Colonic mucosa (tissue), 4 donors: ENCODE measurements at regions not wholly inside any gene's neighbourhood (a gene's known extent, or its start where the extent isn't known, plus 50 kb on each side); places are given as distances from the start of the nearest gene placed in this dataset.

ENCODE experiments used
- DNase-seq: peaks from one replicate; pipeline ENCODE4 v3.0.0-alpha.2; 2020
- H3K27ac ChIP-seq: fragments of 200-600 bp; one replicate; pipeline ENCODE4 v1.8.0; 2021
- H3K27me3 ChIP-seq: fragments of 200-600 bp; one replicate; pipeline ENCODE4 v1.8.0; 2021
- H3K36me3 ChIP-seq: fragments of 200-600 bp; one replicate; pipeline ENCODE4 v1.8.0; 2021
- H3K4me1 ChIP-seq: fragments of 200-600 bp; one replicate; pipeline ENCODE4 v1.8.0; 2021; ENCODE audit warnings: mild to moderate bottlenecking
- H3K4me3 ChIP-seq: fragments of 200-600 bp; one replicate; pipeline ENCODE4 v1.8.0; 2021
- H3K9ac ChIP-seq, 2 donors: one replicate each; pipeline ENCODE4 v1.7.0; 2013; ENCODE audit warnings: control low read depth in 2 of 2, low read depth in 2 of 2, low read length in 2 of 2
- H3K9me3 ChIP-seq: fragments of 200-600 bp; one replicate; pipeline ENCODE4 v1.8.0; 2021
- CTCF ChIP-seq: fragments of 200-600 bp; IDR thresholded peaks from one replicate; pipeline ENCODE4 v1.8.0; 2022; ENCODE audit warnings: antibody characterized with exemption, mild to moderate bottlenecking
- intact Hi-C: fragments of 100-400 bp; cut with DNase I; formaldehyde crosslinking; loops from one replicate; pipeline ENCODE4 v1.14.1; 2022
- donor health status: healthy.
- donor health status: DM: no; HTN: no; CAD: no.
- donor health status: DM: no; HTN: no; CAD: no.

GRCh38 chr1:58116284-58116683 lies 430.2 kb downstream of the OMA1 start:
- H3K27me3 ChIP-seq = no peaks in the 10 kb centered on the region
- H3K9me3 ChIP-seq = no peaks in the 10 kb centered on the region
- no peak for DNase-seq
- H3K9ac ChIP-seq = no peak overlapping the region
- intact Hi-C loops = no loop called here
- H3K4me3 ChIP-seq = no peak overlapping the region
- H3K27ac ChIP-seq = no peak overlapping the region
- H3K36me3 ChIP-seq = no peaks in the 10 kb centered on the region
- H3K4me1 ChIP-seq = no peaks in the 10 kb centered on the region
- TF ChIP-seq CTCF = no peak

GRCh38 chr1:58109646-58110200 lies 436.8 kb downstream of the OMA1 start:
- H3K4me3 ChIP-seq = no peak overlapping the region
- intact Hi-C loops = no loop called here
- no peak overlapping the region for H3K27ac ChIP-seq
- DNase-seq = no peak
- no peak overlapping the region for H3K9ac ChIP-seq
- no peaks in the 10 kb centered on the region for H3K36me3 ChIP-seq
- H3K9me3 ChIP-seq = no peaks in the 10 kb centered on the region
- no peaks in the 10 kb centered on the region for H3K4me1 ChIP-seq
- H3K27me3 ChIP-seq = no peaks in the 10 kb centered on the region
- no peak for TF ChIP-seq CTCF

- H3K9ac ChIP-seq = no peak overlapping the region
- no peak for TF ChIP-seq CTCF
These were observed 437.7 kb downstream of the OMA1 start for GRCh38 chr1:58108783-58109182.

GRCh38 chr1:58107943-58108342 lies 438.6 kb downstream of the OMA1 start:
- intact Hi-C loops = no loop called here
- no peak overlapping the region for H3K9ac ChIP-seq
- H3K36me3 ChIP-seq = no peaks in the 10 kb centered on the region

More at GRCh38 chr1:58108783-58109182, 437.7 kb downstream of the OMA1 start:
- H3K36me3 ChIP-seq = no peaks in the 10 kb centered on the region
- intact Hi-C loops = no loop called here
- no peaks in the 10 kb centered on the region for H3K4me1 ChIP-seq
- H3K4me3 ChIP-seq = no peak overlapping the region
- H3K9me3 ChIP-seq = no peaks in the 10 kb centered on the region
- no peaks in the 10 kb centered on the region for H3K27me3 ChIP-seq
- no peak for DNase-seq
- H3K27ac ChIP-seq = no peak overlapping the region

GRCh38 chr1:58104960-58105359 lies 441.6 kb downstream of the OMA1 start:
- Histone ChIP-seq H3K27me3 (no peaks in the 10 kb centered on the region), H3K36me3 (no peaks in the 10 kb centered on the region), H3K9ac (no peak overlapping the region), H3K27ac (no peak overlapping the region), H3K9me3 (no peaks in the 10 kb centered on the region), H3K4me1 (no peaks in the 10 kb centered on the region), H3K4me3 (no peak overlapping the region)
- DNase-seq = no peak
- intact Hi-C loops = no loop called here
- TF ChIP-seq CTCF = no peak

More at GRCh38 chr1:58107943-58108342, 438.6 kb downstream of the OMA1 start:
- H3K9me3 ChIP-seq = no peaks in the 10 kb centered on the region
- TF ChIP-seq CTCF = no peak
- H3K4me1 ChIP-seq = no peaks in the 10 kb centered on the region
- H3K27me3 ChIP-seq = no peaks in the 10 kb centered on the region
- no peak overlapping the region for H3K27ac ChIP-seq
- DNase-seq = no peak
- H3K4me3 ChIP-seq = no peak overlapping the region
